Breast epithelium (tissue), 4 donors: ENCODE measurements at regions not wholly inside any gene's neighbourhood (a gene's known extent, or its start where the extent isn't known, plus 50 kb on each side); places are given as distances from the start of the nearest gene placed in this dataset.

Experiments used
- DNase-seq, 2 donors: peaks; one replicate each; pipeline ENCODE4 v3.0.0-alpha.2; 2019; ENCODE audit warnings: low spot score in 2 of 2
- H3K27ac ChIP-seq, 2 donors: fragments of 200-600 bp; sonication (generic) in 1 of 2; one replicate each; pipeline ENCODE4 v1.5.1; 2016 to 2019; ENCODE audit warnings: mild to moderate bottlenecking in 1 of 2
- H3K27me3 ChIP-seq, 2 donors: fragments of 200-600 bp; sonication (generic) in 1 of 2; one replicate each; pipeline versions ENCODE4 v1.5.1 to v1.6.0; 2017 to 2019; ENCODE audit warnings: control low read depth in 1 of 2, mild to moderate bottlenecking in 1 of 2
- H3K36me3 ChIP-seq: fragments of 200-600 bp; one replicate; pipeline ENCODE4 v1.5.1; 2019
- H3K4me1 ChIP-seq, 2 donors: fragments of 200-600 bp; sonication (generic); one replicate each; pipeline ENCODE4 v1.5.1; 2016 to 2019; ENCODE audit warnings: control low read depth in 1 of 2
- H3K4me3 ChIP-seq, 3 donors: fragments of 200-600 bp; sonication (generic); 1 replicate in 2 of 3; 2 replicates in 1 of 3; pipeline ENCODE4 v1.5.1; 2016 to 2019; ENCODE audit warnings: mild to moderate bottlenecking in 3 of 3, moderate library complexity in 2 of 3
- H3K9me3 ChIP-seq, 2 donors: fragments of 200-600 bp; sonication (generic) in 1 of 2; one replicate each; pipeline ENCODE4 v1.5.1; 2016 to 2019; ENCODE audit warnings: control low read depth in 1 of 2
- POLR2A ChIP-seq: fragments of 450-650 bp; IDR thresholded peaks from one replicate; pipeline ENCODE4 v1.6.1; 2016; ENCODE audit warnings: antibody characterized with exemption, mild to moderate bottlenecking, moderate library complexity
- POLR2AphosphoS5 ChIP-seq, 3 donors: sonication (generic); formaldehyde crosslinking; IDR thresholded peaks; one replicate each; pipeline ENCODE4 v1.6.1; 2017; ENCODE audit warnings: antibody characterized with exemption in 3 of 3
- intact Hi-C: fragments of 100-400 bp; cut with DNase I; formaldehyde crosslinking; loops from one replicate; pipeline ENCODE4 v1.15.1; 2023; ENCODE audit warnings: low total_unique reads
- TF ChIP-seq, protein P1 (sequence below), 3 donors: fragments of 450-650 bp; IDR thresholded peaks; one replicate each; pipeline ENCODE4 v1.5.1; 2016 to 2017; ENCODE audit warnings: antibody characterized with exemption in 3 of 3, mild to moderate bottlenecking in 3 of 3, moderate library complexity in 3 of 3

DNA sequence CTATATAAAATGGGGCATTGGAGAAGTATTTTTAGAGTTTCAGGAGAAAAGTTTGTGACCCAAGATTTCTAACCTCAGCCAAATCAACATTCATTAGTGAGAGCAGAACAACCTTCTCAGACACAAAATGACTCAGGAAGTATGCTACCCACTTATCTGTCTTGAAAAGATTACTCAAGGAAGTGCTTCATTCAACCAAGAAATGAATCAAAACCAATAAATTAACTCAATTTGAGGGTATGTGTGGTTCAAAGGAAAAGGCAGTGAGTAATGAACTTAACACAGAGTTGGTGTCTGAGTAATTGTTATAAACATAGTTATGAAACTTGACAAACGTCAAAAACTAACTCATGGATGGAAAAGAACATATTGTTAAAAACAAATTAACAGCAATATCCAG, 227.6 kb downstream of the HAO1 start:
- Histone ChIP-seq H3K27me3 (no peaks in the 10 kb centered on the region), H3K27ac (no peak overlapping the region), H3K36me3 (no peaks in the 10 kb centered on the region), H3K4me3 (no peak overlapping the region), H3K9me3 (no peaks in the 10 kb centered on the region), H3K4me1 (no peaks in the 10 kb centered on the region)
- no peak for TF ChIP-seq POLR2A
- no peak for TF ChIP-seq POLR2AphosphoS5 (IDR thresholded peaks at IDR 0.05)
- TF ChIP-seq, protein P1, sequence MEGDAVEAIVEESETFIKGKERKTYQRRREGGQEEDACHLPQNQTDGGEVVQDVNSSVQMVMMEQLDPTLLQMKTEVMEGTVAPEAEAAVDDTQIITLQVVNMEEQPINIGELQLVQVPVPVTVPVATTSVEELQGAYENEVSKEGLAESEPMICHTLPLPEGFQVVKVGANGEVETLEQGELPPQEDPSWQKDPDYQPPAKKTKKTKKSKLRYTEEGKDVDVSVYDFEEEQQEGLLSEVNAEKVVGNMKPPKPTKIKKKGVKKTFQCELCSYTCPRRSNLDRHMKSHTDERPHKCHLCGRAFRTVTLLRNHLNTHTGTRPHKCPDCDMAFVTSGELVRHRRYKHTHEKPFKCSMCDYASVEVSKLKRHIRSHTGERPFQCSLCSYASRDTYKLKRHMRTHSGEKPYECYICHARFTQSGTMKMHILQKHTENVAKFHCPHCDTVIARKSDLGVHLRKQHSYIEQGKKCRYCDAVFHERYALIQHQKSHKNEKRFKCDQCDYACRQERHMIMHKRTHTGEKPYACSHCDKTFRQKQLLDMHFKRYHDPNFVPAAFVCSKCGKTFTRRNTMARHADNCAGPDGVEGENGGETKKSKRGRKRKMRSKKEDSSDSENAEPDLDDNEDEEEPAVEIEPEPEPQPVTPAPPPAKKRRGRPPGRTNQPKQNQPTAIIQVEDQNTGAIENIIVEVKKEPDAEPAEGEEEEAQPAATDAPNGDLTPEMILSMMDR (IDR thresholded peaks at IDR 0.05): no peak
- no peak for DNase-seq
- intact Hi-C loops: no loop called here

DNA sequence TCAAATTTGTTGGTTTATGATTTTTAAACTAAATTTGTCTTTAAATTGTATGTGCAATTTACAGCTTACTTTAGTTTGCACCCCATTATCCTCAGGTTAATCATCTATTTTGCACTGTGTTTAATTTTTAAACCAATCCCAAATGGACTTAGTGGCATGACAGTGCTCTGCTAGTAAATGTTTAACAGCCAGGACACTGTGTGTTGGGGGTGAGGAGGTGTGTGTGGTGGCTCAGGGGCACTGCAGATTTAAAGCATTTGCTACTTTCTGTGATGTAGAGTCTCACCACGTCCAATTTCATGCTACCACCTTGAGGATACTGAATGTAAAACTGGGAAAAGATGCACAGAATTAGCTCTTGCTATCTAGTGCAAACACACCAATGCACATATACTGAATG, 225.7 kb downstream of the HAO1 start:
- no peaks in the 10 kb centered on the region for H3K36me3 ChIP-seq
- no peaks in the 10 kb centered on the region for H3K4me1 ChIP-seq
- H3K4me3 ChIP-seq: no peak overlapping the region
- DNase-seq: no peak
- no peaks in the 10 kb centered on the region for H3K27me3 ChIP-seq
- H3K27ac ChIP-seq: no peak overlapping the region
- intact Hi-C loops: no loop called here
- TF ChIP-seq POLR2A (no peak), POLR2AphosphoS5 (IDR thresholded peaks at IDR 0.05) (no peak)
- TF ChIP-seq, protein P1 (IDR thresholded peaks at IDR 0.05): no peak
- H3K9me3 ChIP-seq: no peaks in the 10 kb centered on the region

DNA sequence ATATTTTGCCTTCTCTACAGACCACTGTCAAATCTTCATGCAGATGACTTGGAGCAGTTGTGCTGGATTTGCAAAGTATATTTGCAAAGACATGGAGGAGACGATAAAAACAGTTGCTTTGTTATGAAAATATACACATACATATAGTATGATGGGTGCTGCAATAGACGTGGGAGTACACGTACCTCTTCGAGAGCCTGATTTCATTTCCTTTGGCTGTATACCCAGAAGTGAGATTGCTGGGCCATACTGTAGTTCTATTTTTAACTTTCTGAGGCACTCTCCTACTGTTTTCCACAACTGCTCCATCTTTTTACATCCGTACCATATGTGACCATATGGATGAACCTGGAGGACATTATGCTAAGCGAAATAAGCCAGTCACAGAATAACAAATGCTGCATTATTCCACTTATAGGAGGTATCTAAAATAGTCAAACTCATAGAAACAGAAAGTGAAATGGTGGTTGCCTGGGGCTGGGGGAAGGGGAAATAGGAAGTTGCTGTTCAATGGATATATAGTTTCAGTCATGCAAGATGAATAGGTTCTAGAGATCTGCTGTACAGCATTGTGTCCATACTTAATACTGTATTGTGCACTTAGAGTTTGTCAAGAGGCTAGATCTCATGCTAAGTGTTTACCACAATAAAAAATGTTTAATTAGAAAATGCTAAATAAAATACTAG, 223.8 kb downstream of the HAO1 start:
- no peak for DNase-seq
- intact Hi-C loops: no loop called here
- no peaks in the 10 kb centered on the region for H3K9me3 ChIP-seq
- H3K36me3 ChIP-seq: no peaks in the 10 kb centered on the region
- TF ChIP-seq POLR2AphosphoS5 (IDR thresholded peaks at IDR 0.05) (no peak), POLR2A (no peak)
- TF ChIP-seq, protein P1 (IDR thresholded peaks at IDR 0.05): no peak
- H3K27ac ChIP-seq: no peak overlapping the region
- no peak overlapping the region for H3K4me3 ChIP-seq
- H3K4me1 ChIP-seq: no peaks in the 10 kb centered on the region
- no peaks in the 10 kb centered on the region for H3K27me3 ChIP-seq

DNA sequence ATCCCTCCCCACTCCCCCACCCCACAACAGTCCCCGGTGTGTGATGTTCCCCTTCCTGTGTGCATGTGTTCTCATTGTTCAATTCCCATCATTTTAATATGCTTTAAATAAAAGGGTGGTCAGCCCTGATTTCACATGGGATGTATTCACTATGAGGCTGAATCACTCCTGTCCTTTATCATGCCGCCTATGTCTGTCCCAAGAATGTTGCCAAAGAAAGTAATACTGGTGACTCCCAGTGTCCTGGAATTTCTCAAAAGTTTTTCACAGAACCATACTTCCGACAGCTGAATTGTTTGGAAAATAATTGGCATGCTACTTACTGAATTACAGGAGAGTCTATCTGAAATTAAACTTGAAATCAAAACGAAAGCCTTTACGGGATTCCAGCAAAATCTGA, 217.7 kb downstream of the HAO1 start:
- no peaks in the 10 kb centered on the region for H3K36me3 ChIP-seq
- no peaks in the 10 kb centered on the region for H3K9me3 ChIP-seq
- H3K27me3 ChIP-seq: no peaks in the 10 kb centered on the region
- TF ChIP-seq POLR2AphosphoS5 (IDR thresholded peaks at IDR 0.05): no peak
- no peak for TF ChIP-seq POLR2A
- TF ChIP-seq, protein P1 (IDR thresholded peaks at IDR 0.05): no peak
- DNase-seq: no peak
- H3K4me3 ChIP-seq: no peak overlapping the region
- intact Hi-C loops: no loop called here
- no peak overlapping the region for H3K27ac ChIP-seq
- no peaks in the 10 kb centered on the region for H3K4me1 ChIP-seq

DNA sequence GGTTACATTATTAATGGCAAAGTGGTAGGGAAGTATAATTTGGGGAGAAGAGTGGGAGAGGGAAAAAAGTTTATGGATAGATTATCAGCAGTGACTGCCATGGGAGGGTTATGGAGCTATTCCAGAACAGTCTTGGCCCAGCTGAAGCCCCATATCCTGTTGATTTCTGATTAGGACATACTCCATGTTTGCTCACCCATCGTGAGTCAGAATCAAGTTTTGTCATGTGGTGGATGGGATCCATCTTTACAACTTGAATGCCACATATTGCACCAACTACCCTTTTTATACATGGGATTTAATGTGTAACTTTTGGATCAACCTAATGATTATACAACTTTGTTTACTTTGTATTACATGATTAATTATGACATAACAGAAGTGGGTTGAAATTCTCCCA, 217.0 kb downstream of the HAO1 start:
- Histone ChIP-seq H3K36me3 (no peaks in the 10 kb centered on the region), H3K4me1 (no peaks in the 10 kb centered on the region), H3K9me3 (no peaks in the 10 kb centered on the region), H3K27ac (no peak overlapping the region), H3K27me3 (no peaks in the 10 kb centered on the region), H3K4me3 (no peak overlapping the region)
- intact Hi-C loops: no loop called here
- DNase-seq: no peak
- TF ChIP-seq POLR2AphosphoS5 (IDR thresholded peaks at IDR 0.05) (no peak), POLR2A (no peak)
- TF ChIP-seq, protein P1 (IDR thresholded peaks at IDR 0.05): no peak
